IMR-90 (cell line): ENCODE measurements at regions not wholly inside any gene's neighbourhood (a gene's known extent, or its start where the extent isn't known, plus 50 kb on each side); places are given as distances from the start of the nearest gene placed in this dataset.

ENCODE experiments used
- ATAC-seq: fragments of 200-7000 bp; cut with Tn5 transposase; 2 replicates; pipeline ENCODE4 v1.9.1; 2020; ENCODE audit warnings: low read depth, mild to moderate bottlenecking, moderate library complexity
- BruUV-seq: library from RNA; stranded (reverse); fragments of 400-500 nt; replicated peaks from 2 replicates; lab custom pipeline; 2021; lab: Mats Ljungman, UMichigan
- CTCF ChIA-PET: fragments of 300-600 bp; formaldehyde crosslinking; extraction: SDS; loops from one replicate; lab custom pipeline; 2021; ENCODE audit warnings: antibody characterized with exemption; lab: Yijun Ruan, JAX
- POLR2A ChIA-PET: fragments of 300-600 bp; sonication (Branson Sonifier 250); formaldehyde crosslinking; loops from one replicate; lab custom pipeline; 2022; ENCODE audit warnings: antibody characterized with exemption; ENCODE audit not compliant: unreplicated experiment; lab: Charles Lee
- DNase-seq: peaks from one replicate; pipeline ENCODE4 v3.0.0; 2013
- H2AFZ ChIP-seq: replicated peaks from 2 replicates; pipeline ENCODE3; 2013; ENCODE audit warnings: low read length, mild to moderate bottlenecking; ENCODE audit not compliant: poor library complexity
- H2AK5ac ChIP-seq: 2 replicates; pipeline ENCODE4 v1.6.1; 2013; ENCODE audit warnings: low read depth, low read length, inconsistent platforms
- H2AK9ac ChIP-seq: replicated peaks from 2 replicates; pipeline ENCODE3; 2013; ENCODE audit warnings: mild to moderate bottlenecking, low read depth, low read length, moderate library complexity; ENCODE audit not compliant: poor library complexity
- H2BK120ac ChIP-seq: 2 replicates; pipeline ENCODE4 v1.6.1; 2013; ENCODE audit warnings: low read depth, low read length, inconsistent platforms
- H2BK15ac ChIP-seq: 3 replicates; pipeline ENCODE4 v1.6.1; 2013; ENCODE audit warnings: low read depth, low read length, inconsistent platforms
- H2BK20ac ChIP-seq: 2 replicates; pipeline ENCODE4 v1.6.1; 2013; ENCODE audit warnings: low read depth, mild to moderate bottlenecking, inconsistent platforms, low read length, moderate library complexity
- H2BK5ac ChIP-seq: 2 replicates; pipeline ENCODE4 v1.6.1; 2013; ENCODE audit warnings: mild to moderate bottlenecking, low read depth, low read length, inconsistent platforms; ENCODE audit not compliant: poor library complexity, severe bottlenecking
- H3K14ac ChIP-seq: replicated peaks from 2 replicates; pipeline ENCODE4 v1.6.1; 2013; ENCODE audit warnings: low read depth, low read length, inconsistent platforms
- H3K18ac ChIP-seq: 2 replicates; pipeline ENCODE4 v1.6.1; 2013; ENCODE audit warnings: low read depth, low read length, control low read depth
- H3K23ac ChIP-seq: 2 replicates; pipeline ENCODE4 v1.6.1; 2013; ENCODE audit warnings: low read depth, low read length, inconsistent platforms
- H3K27ac ChIP-seq: 2 replicates; pipeline ENCODE4 v1.5.1; 2013; ENCODE audit warnings: mild to moderate bottlenecking, control low read depth, low read length; ENCODE audit not compliant: insufficient read depth
- H3K27me3 ChIP-seq: 2 replicates; pipeline ENCODE4 v1.6.1; 2013; ENCODE audit warnings: low read length; ENCODE audit not compliant: control insufficient read depth, insufficient read depth
- H3K36me3 ChIP-seq: 2 replicates; pipeline ENCODE4 v1.6.1; 2013; ENCODE audit warnings: low read length, mixed read lengths; ENCODE audit not compliant: control insufficient read depth, insufficient read depth
- H3K4ac ChIP-seq: 2 replicates; pipeline ENCODE4 v1.6.1; 2013; ENCODE audit warnings: low read depth, low read length, inconsistent platforms
- H3K4me1 ChIP-seq: 2 replicates; pipeline ENCODE4 v1.6.1; 2013; ENCODE audit warnings: low read length, mixed read lengths; ENCODE audit not compliant: control insufficient read depth, insufficient read depth
- H3K4me2 ChIP-seq: 2 replicates; pipeline ENCODE4 v1.6.1; 2013; ENCODE audit warnings: low read depth, mild to moderate bottlenecking, control low read depth, low read length, moderate library complexity
- H3K4me3 ChIP-seq: 2 replicates; pipeline ENCODE4 v1.5.1; 2013; ENCODE audit warnings: low read depth, mild to moderate bottlenecking, control low read depth, low read length, moderate library complexity; ENCODE audit not compliant: insufficient read depth
- H3K56ac ChIP-seq: 2 replicates; pipeline ENCODE4 v1.6.1; 2013; ENCODE audit warnings: low read length, inconsistent platforms; ENCODE audit not compliant: insufficient read depth; ENCODE audit errors: extremely low read depth
- H3K79me1 ChIP-seq, 2 experiments: 2 replicates each; pipeline ENCODE4 v1.6.1; 2013; ENCODE audit warnings: low read length in 2 of 2, inconsistent platforms in 1 of 2, low read depth in 1 of 2
- H3K9ac ChIP-seq: 2 replicates; pipeline ENCODE4 v1.6.1; 2013; ENCODE audit warnings: low read depth, low read length, control low read depth
- H3K9me1 ChIP-seq: 2 replicates; pipeline ENCODE4 v1.6.1; 2013; ENCODE audit warnings: low read length, inconsistent platforms; ENCODE audit not compliant: insufficient read depth
- H3K9me3 ChIP-seq: 2 replicates; pipeline ENCODE4 v1.6.1; 2013; ENCODE audit warnings: low read length; ENCODE audit not compliant: control insufficient read depth, insufficient read depth
- H4K20me1 ChIP-seq: 2 replicates; pipeline ENCODE4 v1.6.1; 2013; ENCODE audit warnings: low read length, inconsistent platforms; ENCODE audit not compliant: insufficient read depth
- H4K5ac ChIP-seq: 2 replicates; pipeline ENCODE4 v1.6.1; 2013; ENCODE audit warnings: mild to moderate bottlenecking, low read depth, low read length, control low read depth
- H4K8ac ChIP-seq, 2 experiments: 2 replicates each; pipeline ENCODE4 v1.6.1; 2013; ENCODE audit warnings: low read depth in 2 of 2, low read length in 2 of 2, control low read depth in 1 of 2, inconsistent platforms in 1 of 2
- H4K91ac ChIP-seq: 2 replicates; pipeline ENCODE4 v1.6.1; 2013; ENCODE audit warnings: low read depth, low read length, inconsistent platforms; ENCODE audit not compliant: insufficient read depth
- BHLHE40 ChIP-seq: fragments of 150-350 bp; IDR thresholded peaks from 2 replicates; pipeline ENCODE4 v1.6.1; 2016; ENCODE audit warnings: mild to moderate bottlenecking, low read depth, low read length
- NFE2L2 ChIP-seq: fragments of 150-350 bp; IDR thresholded peaks from 2 replicates; pipeline ENCODE4 v1.6.1; 2016; ENCODE audit warnings: low read depth, mild to moderate bottlenecking, low read length
- RAD21 ChIP-seq: IDR thresholded peaks from 2 replicates; pipeline ENCODE4 v1.6.1; 2012; ENCODE audit warnings: low read length, improper control_type of control experiment
- RCOR1 ChIP-seq: IDR thresholded peaks from 2 replicates; pipeline ENCODE4 v1.6.1; 2012; ENCODE audit warnings: mild to moderate bottlenecking, low read length, improper control_type of control experiment; ENCODE audit not compliant: insufficient replicate concordance
- WGBS, 2 experiments: methylation state at CpG; one replicate each; pipeline versions ENCODE4 v1.1.5 to v1.1.7; 2013; ENCODE audit warnings: missing lambda C conversion rate in 2 of 2; ENCODE audit not compliant: insufficient read length in 1 of 2; ENCODE audit errors: extremely low coverage in 2 of 2; 5-methylcytosine and 5-hydroxymethylcytosine counted together
- dilution Hi-C: fragments of 300-500 bp; cut with HindIII; formaldehyde crosslinking; loops from one replicate; pipeline ENCODE4 v1.14.3; 2018; ENCODE audit warnings: low sequenced_read_pairs; ENCODE audit not compliant: unreplicated experiment
- in situ Hi-C: fragments of 300-500 bp; cut with MboI; formaldehyde crosslinking; loops from 3 replicates; pipeline ENCODE4 v1.14.3; 2019; ENCODE audit warnings: low sequenced_read_pairs, inconsistent platforms, mixed read lengths
- intact Hi-C: fragments of 100-400 bp; cut with micrococcal nuclease; formaldehyde crosslinking; loops from 2 replicates; pipeline ENCODE4 v1.10.0; 2022

- H3K4me2 ChIP-seq: no peak overlapping the region
These were observed 99.5 kb downstream of the MAFB start for GRCh38 chr20:40589581-40589980.

More at GRCh38 chr20:40589581-40589980, 99.5 kb downstream of the MAFB start:
- DNase-seq: no peak
- BruUV-seq: no TSS peak
- Histone ChIP-seq H4K91ac (no peak overlapping the region), H3K27me3 (no peaks in the 10 kb centered on the region), H4K8ac (no peak overlapping the region), H4K20me1 (no peaks in the 10 kb centered on the region), H3K4me1 (no peaks in the 10 kb centered on the region), H3K4ac (no peak overlapping the region), H3K4me3 (no peak overlapping the region), H3K9ac (no peak overlapping the region), H2AFZ (no peak overlapping the region), H4K5ac (no peak overlapping the region), H2BK120ac (no peak overlapping the region), H3K36me3 (no peaks in the 10 kb centered on the region), H3K27ac (no peak overlapping the region), H2BK5ac (no peak overlapping the region), H3K56ac (no peak overlapping the region), H3K14ac (no peak overlapping the region), H2BK20ac (no peak overlapping the region), H3K9me1 (no peaks in the 10 kb centered on the region), H3K79me1 (no peaks in the 10 kb centered on the region), H3K9me3 (no peaks in the 10 kb centered on the region), H3K18ac (no peak overlapping the region), H2AK9ac (no peak overlapping the region), H2BK15ac (no peak overlapping the region), H3K23ac (no peak overlapping the region), H2AK5ac (no peak overlapping the region)
- in situ Hi-C loops: no loop called here
- ChIA-PET POLR2A (no interaction called here), CTCF (no interaction called here)
- dilution Hi-C loops: no loop called here
- no peak for TF ChIP-seq RAD21
- TF ChIP-seq BHLHE40: no peak
- no peak for TF ChIP-seq NFE2L2
- TF ChIP-seq RCOR1: no peak
- intact Hi-C loops: no loop called here
- no peak for ATAC-seq
- no CpG with 5 or more reads among the region's 2 CpGs for WGBS, 2 experiments
